ENCODE measurements at regions not wholly inside any gene's neighbourhood (a gene's known extent, or its start where the extent isn't known, plus 50 kb on each side); places are given as distances from the start of the nearest gene placed in this dataset.

DNA sequence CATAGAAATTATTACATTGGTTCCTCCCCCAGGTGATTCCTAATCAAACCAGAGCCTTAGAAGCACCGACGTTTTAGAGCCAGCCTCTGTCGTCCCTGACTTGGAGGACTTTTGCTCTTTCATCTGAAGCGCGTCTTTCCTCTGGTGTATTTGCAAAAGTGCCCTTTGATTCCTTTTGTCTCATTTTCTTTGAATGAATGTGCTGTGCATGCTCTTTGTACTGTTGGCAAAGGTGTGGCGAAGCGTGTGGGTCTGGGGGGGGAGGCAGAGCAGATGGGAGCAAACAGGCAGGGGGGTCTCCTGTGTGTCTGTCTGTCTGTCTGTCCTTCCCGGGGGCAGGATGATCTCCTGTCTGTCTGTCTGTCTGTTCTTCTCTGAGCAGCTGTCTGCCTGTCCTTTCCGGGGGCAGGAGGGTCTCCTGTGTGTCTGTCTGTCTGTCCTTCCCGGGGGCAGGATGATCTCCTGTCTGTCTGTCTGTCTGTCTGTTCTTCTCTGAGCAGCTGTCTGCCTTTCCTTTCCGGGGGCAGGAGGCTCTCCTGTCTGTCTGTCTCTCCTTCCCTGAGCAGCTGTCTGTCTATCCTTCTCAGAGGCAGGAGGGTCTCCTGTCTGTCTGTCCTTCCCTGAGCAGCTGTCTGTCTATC lies 205.5 kb upstream of the MYT1L start:
- Histone ChIP-seq H3K36me3 (replicated peaks; ENCODE audit: low read depth, low read length) (no peaks in the 10 kb centered on the region), H3K27me3 (ENCODE audit: low read depth, low read length) (no peaks in the 10 kb centered on the region), H3K9ac (ENCODE audit: low read length) (no peak overlapping the region), H3K9me3 (ENCODE audit: insufficient read depth, low read length) (no peaks in the 10 kb centered on the region), H3K4me2 (ENCODE audit: low read length) (no peak overlapping the region), H3K27ac (ENCODE audit: low read length) (no peak overlapping the region), H3K4me3 (ENCODE audit: low read length) (no peak overlapping the region), H3K79me2 (ENCODE audit: low read length) (no peaks in the 10 kb centered on the region), H3K4me1 (ENCODE audit: low read length) (no peaks in the 10 kb centered on the region), H4K20me1 (ENCODE audit: insufficient read depth, low read length) (no peaks in the 10 kb centered on the region), H2AFZ (ENCODE audit: low read depth, low read length) (no peak overlapping the region)
- TF ChIP-seq, protein P1, sequence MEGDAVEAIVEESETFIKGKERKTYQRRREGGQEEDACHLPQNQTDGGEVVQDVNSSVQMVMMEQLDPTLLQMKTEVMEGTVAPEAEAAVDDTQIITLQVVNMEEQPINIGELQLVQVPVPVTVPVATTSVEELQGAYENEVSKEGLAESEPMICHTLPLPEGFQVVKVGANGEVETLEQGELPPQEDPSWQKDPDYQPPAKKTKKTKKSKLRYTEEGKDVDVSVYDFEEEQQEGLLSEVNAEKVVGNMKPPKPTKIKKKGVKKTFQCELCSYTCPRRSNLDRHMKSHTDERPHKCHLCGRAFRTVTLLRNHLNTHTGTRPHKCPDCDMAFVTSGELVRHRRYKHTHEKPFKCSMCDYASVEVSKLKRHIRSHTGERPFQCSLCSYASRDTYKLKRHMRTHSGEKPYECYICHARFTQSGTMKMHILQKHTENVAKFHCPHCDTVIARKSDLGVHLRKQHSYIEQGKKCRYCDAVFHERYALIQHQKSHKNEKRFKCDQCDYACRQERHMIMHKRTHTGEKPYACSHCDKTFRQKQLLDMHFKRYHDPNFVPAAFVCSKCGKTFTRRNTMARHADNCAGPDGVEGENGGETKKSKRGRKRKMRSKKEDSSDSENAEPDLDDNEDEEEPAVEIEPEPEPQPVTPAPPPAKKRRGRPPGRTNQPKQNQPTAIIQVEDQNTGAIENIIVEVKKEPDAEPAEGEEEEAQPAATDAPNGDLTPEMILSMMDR (IDR thresholded peaks at IDR 0.05; ENCODE audit: low read depth, low read length): no peak
- no peak for TF ChIP-seq EZH2phosphoT487 (IDR thresholded peaks at IDR 0.05; ENCODE audit: low read depth)

DNA sequence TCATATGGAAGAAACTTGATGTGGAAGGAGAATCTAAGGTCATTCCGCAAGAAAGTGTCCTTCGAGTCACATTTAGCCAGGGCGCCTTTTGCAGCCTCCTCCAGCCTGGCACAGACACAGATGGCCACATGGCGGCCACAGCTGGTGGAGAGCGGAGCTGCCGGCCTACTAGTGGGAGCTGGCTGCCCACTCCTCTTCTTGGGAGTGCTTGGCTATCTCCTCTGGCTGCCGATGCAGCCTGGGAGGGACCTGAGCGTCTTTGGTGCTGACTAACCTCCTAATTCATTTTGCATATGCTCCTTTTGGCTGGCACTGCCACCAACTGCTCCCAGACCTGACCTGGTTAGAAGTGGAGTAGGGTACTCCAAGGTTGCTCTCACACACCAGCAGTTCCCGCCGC lies 199.3 kb upstream of the MYT1L start:
- H3K27me3 ChIP-seq (ENCODE audit: low read depth, low read length): no peaks in the 10 kb centered on the region
- no peaks in the 10 kb centered on the region for H3K4me1 ChIP-seq (ENCODE audit: low read length)
- H2AFZ ChIP-seq (ENCODE audit: low read depth, low read length): no peak overlapping the region
- no peak for TF ChIP-seq EZH2phosphoT487 (IDR thresholded peaks at IDR 0.05; ENCODE audit: low read depth)
- TF ChIP-seq, protein P1 (IDR thresholded peaks at IDR 0.05; ENCODE audit: low read depth, low read length): no peak
- H3K9me3 ChIP-seq (ENCODE audit: insufficient read depth, low read length): no peaks in the 10 kb centered on the region
- H3K9ac ChIP-seq (ENCODE audit: low read length): no peak overlapping the region
- H4K20me1 ChIP-seq (ENCODE audit: insufficient read depth, low read length): no peaks in the 10 kb centered on the region
- H3K4me3 ChIP-seq (ENCODE audit: low read length): no peak overlapping the region
- no peak overlapping the region for H3K4me2 ChIP-seq (ENCODE audit: low read length)
- no peaks in the 10 kb centered on the region for H3K36me3 ChIP-seq (replicated peaks; ENCODE audit: low read depth, low read length)
- no peaks in the 10 kb centered on the region for H3K79me2 ChIP-seq (ENCODE audit: low read length)
- H3K27ac ChIP-seq (ENCODE audit: low read length): no peak overlapping the region

DNA sequence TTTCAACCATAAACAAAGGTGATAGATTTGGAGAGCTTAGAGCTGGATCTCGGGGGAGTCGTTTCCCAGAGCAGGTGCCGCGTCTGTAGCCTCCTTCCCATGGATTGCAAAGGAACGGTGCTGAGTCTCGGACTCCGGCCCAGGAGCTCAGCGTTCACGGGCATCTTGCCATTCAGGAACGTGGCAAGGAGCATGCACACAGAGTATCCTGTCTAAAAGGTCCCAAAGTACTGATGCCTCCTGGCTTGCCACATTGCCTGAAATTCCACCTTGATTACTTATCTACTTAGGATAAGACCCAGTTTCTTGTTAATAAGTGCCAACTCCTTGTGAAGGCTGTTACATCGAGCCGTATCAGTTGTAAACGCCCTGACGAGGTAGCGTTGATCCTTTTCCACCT lies 197.8 kb upstream of the MYT1L start:
- Histone ChIP-seq H3K4me1 (ENCODE audit: low read length) (no peaks in the 10 kb centered on the region), H3K9ac (ENCODE audit: low read length) (no peak overlapping the region), H3K4me3 (ENCODE audit: low read length) (no peak overlapping the region), H3K27me3 (ENCODE audit: low read depth, low read length) (no peaks in the 10 kb centered on the region), H3K9me3 (ENCODE audit: insufficient read depth, low read length) (no peaks in the 10 kb centered on the region), H2AFZ (ENCODE audit: low read depth, low read length) (no peak overlapping the region), H3K4me2 (ENCODE audit: low read length) (no peak overlapping the region), H3K79me2 (ENCODE audit: low read length) (no peaks in the 10 kb centered on the region), H3K36me3 (replicated peaks; ENCODE audit: low read depth, low read length) (no peaks in the 10 kb centered on the region), H4K20me1 (ENCODE audit: insufficient read depth, low read length) (no peaks in the 10 kb centered on the region), H3K27ac (ENCODE audit: low read length) (no peak overlapping the region)
- TF ChIP-seq, protein P1 (IDR thresholded peaks at IDR 0.05; ENCODE audit: low read depth, low read length): no peak
- TF ChIP-seq EZH2phosphoT487 (IDR thresholded peaks at IDR 0.05; ENCODE audit: low read depth): no peak

DNA sequence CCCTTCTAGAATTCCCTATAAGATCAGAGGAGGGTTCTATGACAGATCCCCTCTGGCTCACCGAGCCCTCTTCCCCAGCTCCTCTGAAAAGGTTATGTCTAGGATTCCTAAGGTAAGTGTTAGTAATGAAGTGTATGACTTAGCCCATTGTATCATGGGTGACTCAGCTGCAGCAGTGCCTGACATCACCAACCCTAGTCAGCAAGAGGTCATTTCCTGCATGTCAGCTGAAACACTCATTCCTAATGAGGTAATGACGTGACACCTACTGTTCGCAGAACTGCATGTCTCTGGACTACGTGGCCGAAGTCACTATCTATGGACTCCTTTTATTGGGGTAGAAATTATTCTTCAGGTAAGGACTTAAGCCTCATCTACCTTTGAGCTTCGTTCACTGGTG lies 196.1 kb upstream of the MYT1L start:
- no peak overlapping the region for H2AFZ ChIP-seq (ENCODE audit: low read depth, low read length)
- no peak overlapping the region for H3K4me2 ChIP-seq (ENCODE audit: low read length)
- no peak overlapping the region for H3K27ac ChIP-seq (ENCODE audit: low read length)
- H3K79me2 ChIP-seq (ENCODE audit: low read length): no peaks in the 10 kb centered on the region
- no peak overlapping the region for H3K4me3 ChIP-seq (ENCODE audit: low read length)
- no peak overlapping the region for H3K9ac ChIP-seq (ENCODE audit: low read length)
- H3K36me3 ChIP-seq (replicated peaks; ENCODE audit: low read depth, low read length): no peaks in the 10 kb centered on the region
- no peaks in the 10 kb centered on the region for H4K20me1 ChIP-seq (ENCODE audit: insufficient read depth, low read length)
- H3K9me3 ChIP-seq (ENCODE audit: insufficient read depth, low read length): no peaks in the 10 kb centered on the region
- TF ChIP-seq, protein P1 (IDR thresholded peaks at IDR 0.05; ENCODE audit: low read depth, low read length): no peak
- TF ChIP-seq EZH2phosphoT487 (IDR thresholded peaks at IDR 0.05; ENCODE audit: low read depth): no peak
- H3K27me3 ChIP-seq (ENCODE audit: low read depth, low read length): no peaks in the 10 kb centered on the region
- no peaks in the 10 kb centered on the region for H3K4me1 ChIP-seq (ENCODE audit: low read length)
